K562 (cell line): ENCODE measurements at regions not wholly inside any gene's neighbourhood (a gene's known extent, or its start where the extent isn't known, plus 50 kb on each side); places are given as distances from the start of the nearest gene placed in this dataset.

ENCODE experiments used
- ATAC-seq: fragments of 200-7000 bp; cut with Tn5 transposase; 3 replicates; pipeline ENCODE4 v1.9.1; 2020; ENCODE audit warnings: moderate library complexity
- BruUV-seq: library from RNA; stranded (reverse); fragments of 400-500 nt; replicated peaks from 2 replicates; lab custom pipeline; 2021; lab: Mats Ljungman, UMichigan
- CTCF ChIA-PET: fragments of 300-600 bp; formaldehyde crosslinking; extraction: SDS; loops from one replicate; lab custom pipeline; 2021; ENCODE audit warnings: low intra/inter-chr PET ratio; lab: Yijun Ruan, JAX
- POLR2A ChIA-PET: fragments of 300-600, 350-650 bp; sonication (Branson Sonifier 250); formaldehyde crosslinking; extraction: SDS; loops from one replicate; lab custom pipeline; 2021; ENCODE audit warnings: antibody characterized with exemption, inconsistent platforms; lab: Yijun Ruan, JAX
- DNase-seq, 4 experiments: peaks; one replicate each; pipeline versions ENCODE4 v3.0.0 to v3.0.0-alpha.2; 2011 to 2018; ENCODE audit warnings: low spot score in 3 of 4, mixed read lengths in 3 of 4; ENCODE audit errors: extremely low read depth in 1 of 4
- FAIRE-seq: peaks from 2 replicates; lab custom pipeline; 2011; peaks lifted over from hg19 to GRCh38; lab: Jason Lieb, UNC
- H2AFZ ChIP-seq: 2 replicates; pipeline ENCODE4 v1.6.0; 2011; ENCODE audit warnings: low read depth, low read length, control low read depth, inconsistent platforms
- H3K27ac ChIP-seq: fragments of 200-600 bp; 3 replicates; pipeline ENCODE4 v1.8.0; 2011; ENCODE audit warnings: low read depth, mild to moderate bottlenecking, control low read depth, inconsistent platforms, low read length, moderate library complexity, mixed read lengths; ENCODE audit errors: extremely low read depth
- H3K27me3 ChIP-seq, 2 experiments: fragments of 300-600 bp in 1 of 2; 2 replicates in 1 of 2; 3 replicates in 1 of 2; pipeline versions ENCODE4 v1.6.0 to v1.8.0; 2011; ENCODE audit warnings: inconsistent platforms in 2 of 2, low read length in 2 of 2, mild to moderate bottlenecking in 1 of 2, mixed read lengths in 1 of 2, moderate library complexity in 1 of 2; ENCODE audit not compliant: control insufficient read depth in 2 of 2, insufficient read depth in 2 of 2
- H3K36me3 ChIP-seq: fragments of 300-600 bp; 3 replicates; pipeline ENCODE4 v1.8.0; 2011; ENCODE audit warnings: mild to moderate bottlenecking, low read length, inconsistent platforms; ENCODE audit not compliant: control insufficient read depth, insufficient read depth
- H3K4me1 ChIP-seq, 2 experiments: fragments of 200-600 bp in 1 of 2; replicated peaks in 1 of 2; 2 replicates in 1 of 2; 3 replicates in 1 of 2; pipeline versions ENCODE4 v1.5.1 to v1.8.0; 2011; ENCODE audit warnings: inconsistent platforms in 2 of 2, low read length in 2 of 2, mild to moderate bottlenecking in 1 of 2, mixed read lengths in 1 of 2, moderate library complexity in 1 of 2; ENCODE audit not compliant: control insufficient read depth in 2 of 2, insufficient read depth in 2 of 2
- H3K4me2 ChIP-seq: 2 replicates; pipeline ENCODE4 v1.6.1; 2011; ENCODE audit warnings: low read length, control low read depth, inconsistent platforms, mixed read lengths; ENCODE audit not compliant: insufficient read depth
- H3K4me3 ChIP-seq: fragments of 200-600 bp; sonication (generic), shearing (Covaris generic); 2 replicates; pipeline ENCODE4 v1.5.1; 2016; ENCODE audit warnings: control low read depth, inconsistent platforms
- H3K79me2 ChIP-seq: fragments of 200-600 bp; 3 replicates; pipeline ENCODE4 v1.8.0; 2011; ENCODE audit warnings: low read length, inconsistent platforms; ENCODE audit not compliant: control insufficient read depth, insufficient read depth
- H3K9ac ChIP-seq, 2 experiments: 2 replicates each; pipeline versions ENCODE4 v1.6.0 to v1.6.1; 2011; ENCODE audit warnings: low read depth in 2 of 2, low read length in 2 of 2, control low read depth in 1 of 2, inconsistent platforms in 1 of 2, mild to moderate bottlenecking in 1 of 2, mixed read lengths in 1 of 2; ENCODE audit not compliant: insufficient read depth in 1 of 2
- H3K9me1 ChIP-seq: one replicate; pipeline ENCODE4 v1.6.0; 2011; ENCODE audit warnings: inconsistent platforms, mild to moderate bottlenecking, low read length, moderate library complexity; ENCODE audit not compliant: control insufficient read depth, insufficient read depth
- H3K9me3 ChIP-seq: replicated peaks from 2 replicates; pipeline ENCODE4 v1.5.1; 2011; ENCODE audit warnings: low read depth, low read length, inconsistent platforms; ENCODE audit not compliant: control insufficient read depth, insufficient read depth
- H4K20me1 ChIP-seq: replicated peaks from 2 replicates; pipeline ENCODE4 v1.6.1; 2011; ENCODE audit warnings: low read length, inconsistent platforms, mixed read lengths; ENCODE audit not compliant: control insufficient read depth, insufficient read depth
- CBFB ChIP-seq: sonication (generic); formaldehyde crosslinking; IDR thresholded peaks from 2 replicates; pipeline ENCODE4 v1.4.0; 2020; ENCODE audit warnings: mild to moderate bottlenecking, missing genetic modification reagents
- FUS ChIP-seq: fragments of 200-400 bp; formaldehyde crosslinking; optimal IDR thresholded peaks from 2 replicates; pipeline ENCODE3; 2017; ENCODE audit warnings: low read depth, low read length
- HNRNPLL ChIP-seq: fragments of 200-400 bp; formaldehyde crosslinking; IDR thresholded peaks from 2 replicates; pipeline ENCODE4 v1.6.1; 2017; ENCODE audit warnings: low read length, low read depth, mild to moderate bottlenecking; ENCODE audit not compliant: poor library complexity, severe bottlenecking
- MTA3 ChIP-seq: fragments of 450-650 bp; formaldehyde crosslinking; IDR thresholded peaks from 2 replicates; pipeline ENCODE4 v1.6.1; 2017; ENCODE audit warnings: mild to moderate bottlenecking, borderline replicate concordance
- SLC30A9 ChIP-seq: fragments of 250-450 bp; sonication (Bioruptor Pico); IDR thresholded peaks from 2 replicates; pipeline ENCODE4 v1.8.0; 2022; ENCODE audit warnings: mild to moderate bottlenecking, moderate library complexity
- ZBTB26 ChIP-seq: fragments of 450-650 bp; formaldehyde crosslinking; IDR thresholded peaks from 2 replicates; pipeline ENCODE4 v1.4.0; 2022; ENCODE audit warnings: missing genetic modification characterization
- WGBS: fragments of 100-300 bp; shearing (Covaris generic); methylation state at CpG from one replicate; pipeline ENCODE4 v1.1.6; 2016; ENCODE audit warnings: low coverage, mixed read lengths; ENCODE audit not compliant: insufficient coverage; ENCODE audit errors: missing lambda C conversion rate; 5-methylcytosine and 5-hydroxymethylcytosine counted together
- in situ Hi-C: fragments of 300-500 bp; cut with MboI; formaldehyde crosslinking; loops from 4 replicates; pipeline ENCODE4 v1.15.0; 2018; ENCODE audit warnings: inconsistent platforms, mixed read lengths
- intact Hi-C: fragments of 100-400 bp; cut with micrococcal nuclease; formaldehyde crosslinking; loops from 2 replicates; pipeline ENCODE4 v1.14.2; 2022
- TF ChIP-seq, protein P1 (sequence below): sonication (generic); formaldehyde crosslinking; IDR thresholded peaks from 2 replicates; pipeline ENCODE4 v1.8.0; 2023; ENCODE audit warnings: missing genetic modification reagents, mild to moderate bottlenecking, borderline replicate concordance

- Histone ChIP-seq H3K36me3 (no peaks in the 10 kb centered on the region), H4K20me1 (no peaks in the 10 kb centered on the region), H3K4me3 (no peak overlapping the region)
- TF ChIP-seq MTA3: no peak
- TF ChIP-seq HNRNPLL: no peak
- TF ChIP-seq SLC30A9 (CRISPR knock-in tag): no peak
- no peak for TF ChIP-seq FUS
- no peak for TF ChIP-seq CBFB (CRISPR knock-in tag)
- TF ChIP-seq, protein P1, sequence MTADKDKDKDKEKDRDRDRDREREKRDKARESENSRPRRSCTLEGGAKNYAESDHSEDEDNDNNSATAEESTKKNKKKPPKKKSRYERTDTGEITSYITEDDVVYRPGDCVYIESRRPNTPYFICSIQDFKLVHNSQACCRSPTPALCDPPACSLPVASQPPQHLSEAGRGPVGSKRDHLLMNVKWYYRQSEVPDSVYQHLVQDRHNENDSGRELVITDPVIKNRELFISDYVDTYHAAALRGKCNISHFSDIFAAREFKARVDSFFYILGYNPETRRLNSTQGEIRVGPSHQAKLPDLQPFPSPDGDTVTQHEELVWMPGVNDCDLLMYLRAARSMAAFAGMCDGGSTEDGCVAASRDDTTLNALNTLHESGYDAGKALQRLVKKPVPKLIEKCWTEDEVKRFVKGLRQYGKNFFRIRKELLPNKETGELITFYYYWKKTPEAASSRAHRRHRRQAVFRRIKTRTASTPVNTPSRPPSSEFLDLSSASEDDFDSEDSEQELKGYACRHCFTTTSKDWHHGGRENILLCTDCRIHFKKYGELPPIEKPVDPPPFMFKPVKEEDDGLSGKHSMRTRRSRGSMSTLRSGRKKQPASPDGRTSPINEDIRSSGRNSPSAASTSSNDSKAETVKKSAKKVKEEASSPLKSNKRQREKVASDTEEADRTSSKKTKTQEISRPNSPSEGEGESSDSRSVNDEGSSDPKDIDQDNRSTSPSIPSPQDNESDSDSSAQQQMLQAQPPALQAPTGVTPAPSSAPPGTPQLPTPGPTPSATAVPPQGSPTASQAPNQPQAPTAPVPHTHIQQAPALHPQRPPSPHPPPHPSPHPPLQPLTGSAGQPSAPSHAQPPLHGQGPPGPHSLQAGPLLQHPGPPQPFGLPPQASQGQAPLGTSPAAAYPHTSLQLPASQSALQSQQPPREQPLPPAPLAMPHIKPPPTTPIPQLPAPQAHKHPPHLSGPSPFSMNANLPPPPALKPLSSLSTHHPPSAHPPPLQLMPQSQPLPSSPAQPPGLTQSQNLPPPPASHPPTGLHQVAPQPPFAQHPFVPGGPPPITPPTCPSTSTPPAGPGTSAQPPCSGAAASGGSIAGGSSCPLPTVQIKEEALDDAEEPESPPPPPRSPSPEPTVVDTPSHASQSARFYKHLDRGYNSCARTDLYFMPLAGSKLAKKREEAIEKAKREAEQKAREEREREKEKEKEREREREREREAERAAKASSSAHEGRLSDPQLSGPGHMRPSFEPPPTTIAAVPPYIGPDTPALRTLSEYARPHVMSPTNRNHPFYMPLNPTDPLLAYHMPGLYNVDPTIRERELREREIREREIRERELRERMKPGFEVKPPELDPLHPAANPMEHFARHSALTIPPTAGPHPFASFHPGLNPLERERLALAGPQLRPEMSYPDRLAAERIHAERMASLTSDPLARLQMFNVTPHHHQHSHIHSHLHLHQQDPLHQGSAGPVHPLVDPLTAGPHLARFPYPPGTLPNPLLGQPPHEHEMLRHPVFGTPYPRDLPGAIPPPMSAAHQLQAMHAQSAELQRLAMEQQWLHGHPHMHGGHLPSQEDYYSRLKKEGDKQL (CRISPR knock-in tag): no peak
- no peak for TF ChIP-seq ZBTB26
- TF ChIP-seq, all 486 proteins: peak for 0
- H3K27me3 ChIP-seq: no peaks in the 10 kb centered on the region
- intact Hi-C loops: no loop called here
- POLR2A ChIA-PET: no interaction called here
- H3K4me1 ChIP-seq: no peaks in the 10 kb centered on the region
- H2AFZ ChIP-seq: no peak overlapping the region
- CTCF ChIA-PET: no interaction called here
- ATAC-seq: no peak
- H3K79me2 ChIP-seq: no peaks in the 10 kb centered on the region
- WGBS: 6% methylated on average over 9 of the region's 10 CpGs
- no peaks in the 10 kb centered on the region for H3K9me1 ChIP-seq
- no peak overlapping the region for H3K9ac ChIP-seq
- H3K9me3 ChIP-seq: no peaks in the 10 kb centered on the region
- H3K4me2 ChIP-seq: no peak overlapping the region
- in situ Hi-C loops: no loop called here
- no peak overlapping the region for H3K27ac ChIP-seq
- no peak for FAIRE-seq
- DNase-seq: no peak
- BruUV-seq: no TSS peak
Measured at GRCh38 chr12:128109236-128109635, 157.7 kb upstream of the TMEM132C start.
